HG02623 (cell line): ENCODE measurements at regions not wholly inside any gene's neighbourhood (a gene's known extent, or its start where the extent isn't known, plus 50 kb on each side); places are given as distances from the start of the nearest gene placed in this dataset.

Experiments used
- ATAC-seq: cut with Tn5 transposase; IDR thresholded peaks from one replicate; pipeline ENCODE4 v1.9.1; 2021; ENCODE audit warnings: moderate library complexity; ENCODE audit not compliant: unreplicated experiment

DNA sequence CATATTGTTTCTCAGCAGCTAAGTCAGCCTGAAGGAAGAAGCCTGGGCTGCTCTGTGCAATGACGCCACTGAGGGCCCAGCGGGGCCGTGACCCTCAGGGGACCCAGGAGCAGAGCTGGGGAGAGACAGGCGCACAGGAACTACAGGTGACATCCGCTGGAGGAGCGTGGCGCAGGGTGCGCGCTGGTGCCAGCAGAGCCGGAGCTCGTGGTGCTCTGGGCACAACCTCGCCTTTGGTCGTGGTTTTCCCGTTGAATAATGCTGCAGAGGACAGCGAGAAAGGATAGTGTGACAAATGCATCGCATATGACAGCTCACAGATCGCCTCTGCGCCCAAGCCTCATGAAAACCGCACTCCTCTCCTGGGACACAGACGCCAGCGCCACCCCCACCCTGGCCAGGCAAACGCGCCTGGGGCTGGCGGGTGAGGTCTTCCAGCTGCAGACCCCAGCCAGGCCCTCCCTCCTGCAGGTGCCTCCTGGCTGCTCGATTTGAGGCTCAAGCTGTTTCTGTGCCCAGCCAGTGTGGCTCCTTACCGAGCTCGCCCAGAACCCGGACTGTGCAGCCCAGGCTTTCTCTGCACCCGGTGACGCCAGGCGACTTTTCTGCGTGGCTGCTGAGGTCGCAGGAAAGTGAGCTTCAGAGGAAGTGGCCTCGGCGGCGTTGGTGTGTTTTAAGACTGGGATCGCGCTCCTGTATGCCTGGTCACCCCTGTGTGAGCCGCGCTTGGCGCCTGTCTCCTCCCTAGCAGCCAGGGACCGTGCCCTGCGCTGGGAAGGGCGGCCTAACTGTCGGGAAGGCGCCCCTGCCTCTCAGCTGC lies 583.1 kb upstream of the HS6ST1 start:
- no peak for ATAC-seq

DNA sequence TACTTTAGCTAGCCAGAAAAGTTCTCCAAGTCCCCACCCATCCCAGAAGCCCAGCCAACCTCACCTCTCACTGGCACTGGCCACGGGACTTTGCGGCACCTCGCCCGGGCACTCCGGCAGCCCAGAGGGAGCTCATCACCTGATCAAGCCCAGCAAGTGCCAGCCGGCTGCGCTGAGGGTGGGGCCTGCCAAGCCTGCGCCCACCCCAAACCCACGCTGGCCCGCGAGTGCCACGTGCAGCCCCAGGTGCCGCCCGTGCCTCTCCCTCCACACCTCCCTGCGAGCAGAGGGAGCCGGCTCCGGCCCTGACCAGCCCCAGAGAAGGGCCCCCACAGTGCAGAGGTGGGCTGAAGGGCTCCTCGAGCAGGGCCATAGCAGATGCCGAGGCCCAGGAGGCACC lies 585.0 kb upstream of the HS6ST1 start:
- no peak for ATAC-seq

DNA sequence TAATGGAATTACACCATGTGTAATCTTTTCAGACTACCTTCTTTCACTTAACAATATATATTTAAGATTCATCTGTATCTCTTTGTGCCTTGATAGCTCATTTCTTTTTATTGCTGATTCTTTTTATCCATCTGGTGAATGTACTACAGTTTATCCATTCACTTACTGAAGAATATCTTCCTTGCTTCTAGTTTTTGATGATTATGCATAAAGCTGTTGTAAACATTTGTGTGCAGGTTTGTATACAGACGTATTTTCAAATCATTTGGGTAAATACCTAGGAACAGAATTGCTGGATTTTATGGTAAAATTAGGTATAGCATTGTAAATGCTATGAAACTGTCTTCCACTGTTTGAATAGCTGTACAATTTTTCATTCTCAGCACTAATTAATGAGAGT lies 592.6 kb upstream of the HS6ST1 start:
- no peak for ATAC-seq

DNA sequence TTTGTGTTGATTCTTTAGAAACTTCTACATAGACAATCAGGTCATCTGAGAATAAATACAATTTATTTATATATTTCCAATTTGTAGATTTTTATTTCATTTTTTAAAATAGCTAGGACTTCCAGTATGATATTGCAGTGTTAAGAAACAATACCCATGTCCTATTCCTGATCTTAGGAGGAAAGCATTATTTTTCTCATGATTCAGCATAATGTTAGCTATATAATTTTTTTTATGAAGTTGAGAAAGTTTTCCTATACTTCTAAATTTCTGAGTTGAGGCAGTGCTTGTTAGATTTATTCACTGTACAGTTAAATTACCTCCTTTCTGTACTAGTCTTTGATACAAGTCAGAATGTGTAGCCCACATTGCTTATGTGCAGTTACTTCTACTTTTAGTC lies 595.7 kb upstream of the HS6ST1 start:
- no peak for ATAC-seq

DNA sequence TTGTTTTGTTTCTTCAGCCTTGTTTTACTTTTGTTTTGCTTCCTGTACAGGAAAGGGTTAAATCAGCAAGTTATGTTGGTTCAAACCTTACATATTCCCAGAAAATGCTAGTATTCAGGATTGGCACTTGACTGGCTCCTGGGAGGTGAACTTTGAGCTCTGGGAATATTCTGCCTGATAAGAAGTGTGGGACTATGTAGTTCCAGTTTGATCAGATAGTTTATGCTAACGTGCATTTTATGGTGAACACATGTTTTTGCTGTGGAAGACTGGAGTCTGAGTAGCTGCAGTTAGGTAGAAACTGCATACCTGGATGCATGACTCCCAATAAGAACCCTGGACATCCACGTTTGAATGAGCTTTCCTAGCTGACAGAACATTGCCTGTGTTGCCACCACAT lies 603.1 kb upstream of the HS6ST1 start:
- no peak for ATAC-seq

DNA sequence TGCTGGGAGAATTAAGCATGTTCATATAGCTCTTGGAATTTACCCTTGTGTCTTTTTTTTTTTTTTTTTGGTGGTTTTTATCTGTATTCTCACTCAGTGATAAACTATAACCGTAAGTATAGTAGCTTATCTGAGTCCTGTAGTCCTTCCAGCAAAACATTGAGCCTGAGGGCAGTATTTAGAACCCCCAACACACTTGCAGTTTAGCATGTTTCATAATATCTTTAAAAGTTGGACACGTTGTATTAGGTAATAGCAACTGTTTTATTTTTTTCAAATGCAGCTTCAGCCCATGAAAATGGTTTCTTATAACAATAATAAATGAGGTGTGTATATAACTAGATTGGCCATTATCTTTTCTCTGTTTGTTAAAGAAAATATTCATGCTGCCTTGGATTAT lies 603.5 kb upstream of the HS6ST1 start:
- no peak for ATAC-seq

DNA sequence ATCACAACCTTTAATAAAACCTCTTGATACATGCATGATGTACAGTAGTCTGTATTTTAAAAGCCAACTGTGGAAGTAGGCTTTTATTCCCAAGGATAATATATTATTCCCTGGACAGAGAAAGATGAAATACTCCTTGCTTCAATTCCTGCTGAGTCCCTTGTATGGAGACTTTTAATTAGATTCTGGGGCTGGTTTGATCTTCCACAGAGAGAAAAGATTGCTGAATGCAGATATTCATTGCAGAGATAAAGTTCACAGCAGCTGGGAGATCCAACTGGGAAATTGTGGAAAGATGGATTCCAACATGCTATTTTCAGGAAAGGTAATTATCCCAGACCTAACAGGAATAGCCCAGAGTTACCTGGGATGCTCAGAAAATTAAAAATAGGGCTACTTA lies 607.0 kb upstream of the HS6ST1 start:
- no peak for ATAC-seq

DNA sequence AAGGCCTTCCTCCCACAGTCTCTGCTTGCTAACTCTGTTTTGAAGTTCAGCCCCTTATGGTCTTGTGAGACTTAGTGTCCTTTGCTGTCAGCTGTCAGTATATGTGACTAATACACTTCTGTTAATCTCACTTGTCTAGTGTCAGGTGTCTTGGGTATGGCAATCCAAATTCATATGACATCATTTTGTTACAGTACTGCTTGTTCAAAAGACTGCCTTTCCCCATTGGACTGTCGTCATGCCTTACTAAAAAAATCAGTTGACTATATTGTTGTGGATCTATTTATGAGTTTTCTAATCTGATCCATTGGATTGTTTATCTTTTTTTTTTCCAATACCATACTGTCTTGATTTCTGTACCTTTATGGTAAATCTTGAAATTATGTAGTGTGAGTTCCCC lies 611.4 kb upstream of the HS6ST1 start:
- ATAC-seq, result no peak

DNA sequence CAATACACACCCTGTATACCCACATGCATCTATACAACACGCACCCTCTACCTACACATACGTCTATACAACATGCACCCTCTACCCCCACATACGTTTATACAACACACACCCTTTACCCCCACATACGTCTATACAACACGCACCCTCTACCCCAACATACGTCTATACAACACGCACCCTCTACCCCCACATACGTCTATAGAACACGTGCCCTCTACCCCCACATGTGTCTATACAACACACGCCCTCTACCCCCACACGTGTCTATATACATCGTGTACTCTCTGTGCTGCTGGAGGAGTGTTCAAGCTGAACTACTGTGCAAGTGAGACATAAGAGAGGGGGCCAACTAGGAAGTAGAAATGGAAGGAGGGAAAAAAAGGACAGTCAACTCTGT lies 621.7 kb upstream of the HS6ST1 start:
- no peak for ATAC-seq

DNA sequence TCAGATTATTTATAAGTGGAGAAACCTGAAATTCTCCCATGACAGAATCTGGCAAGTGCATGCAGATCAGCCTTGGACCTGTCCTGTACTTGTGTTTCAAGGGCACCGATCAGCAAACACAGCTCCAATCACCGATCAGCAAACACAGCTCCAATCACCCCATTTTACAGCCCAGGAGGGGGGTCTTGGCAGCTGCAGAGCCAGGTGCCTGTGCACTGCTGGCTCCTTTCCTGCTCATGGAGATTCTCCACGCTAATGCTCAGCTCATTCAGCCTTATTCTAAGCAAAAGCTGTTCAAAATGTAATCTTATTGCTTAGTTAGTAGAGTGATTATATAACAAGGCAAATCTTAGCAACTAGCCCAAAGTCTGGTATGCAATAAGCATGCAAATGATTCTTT lies 623.1 kb upstream of the HS6ST1 start:
- ATAC-seq, result no peak

DNA sequence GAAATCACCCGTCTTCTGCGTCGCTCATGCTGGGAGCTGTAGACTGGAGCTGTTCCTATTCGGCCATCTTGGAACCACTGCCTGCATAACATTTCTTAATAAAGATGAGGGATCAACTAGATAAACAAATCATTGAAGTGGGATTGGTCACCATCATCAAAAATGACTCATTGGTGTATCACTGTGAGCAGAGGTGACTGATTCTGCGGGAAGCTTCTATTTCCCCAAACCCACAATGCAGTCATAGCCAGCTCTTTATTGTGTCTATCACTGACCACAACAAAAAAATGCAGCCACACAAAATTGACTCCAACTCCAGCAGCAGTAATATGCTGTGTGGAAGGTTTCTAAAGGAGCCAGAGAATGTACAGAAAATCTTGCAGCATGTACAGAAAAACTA lies 630.7 kb upstream of the HS6ST1 start:
- ATAC-seq, result no peak

DNA sequence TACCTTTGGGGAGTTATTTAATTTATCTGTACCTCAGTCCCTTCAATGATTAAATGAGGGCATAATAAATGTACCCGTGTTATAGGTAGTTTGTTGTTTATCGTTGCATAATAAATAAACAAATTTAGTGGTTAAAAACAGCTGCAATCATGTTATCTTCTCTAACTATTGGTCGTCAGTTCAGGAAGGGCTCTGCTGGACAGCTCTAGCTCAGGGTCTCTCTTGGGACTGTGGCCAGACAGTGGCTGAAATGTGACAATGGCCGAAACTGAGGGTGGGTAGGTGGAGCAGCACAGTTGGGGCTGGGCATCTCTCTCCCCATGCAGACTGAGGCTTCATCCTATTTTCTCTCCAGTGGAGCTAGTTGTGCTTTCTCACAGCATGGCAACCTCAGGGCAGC lies 632.1 kb upstream of the HS6ST1 start:
- ATAC-seq, result no peak

DNA sequence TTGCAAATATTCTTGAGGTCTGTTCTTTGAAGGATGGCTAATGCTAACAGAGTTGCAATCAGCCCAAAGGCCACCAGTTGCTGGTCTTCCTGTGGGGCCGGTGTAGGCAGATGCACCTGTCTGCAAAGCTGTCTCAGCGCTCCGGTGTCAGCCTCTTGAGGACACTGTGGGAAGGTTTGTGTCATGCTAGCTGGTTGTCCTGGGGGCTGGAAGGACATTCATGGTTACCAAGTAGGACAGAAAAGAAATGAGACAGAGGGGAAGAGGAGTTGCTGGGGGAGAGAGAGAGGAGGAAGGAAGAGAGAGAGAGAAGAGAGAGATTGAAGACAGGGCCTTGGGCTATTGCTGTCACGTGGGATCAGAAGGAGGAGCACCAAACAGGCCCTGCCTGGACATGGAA lies 639.6 kb upstream of the HS6ST1 start:
- no peak for ATAC-seq

DNA sequence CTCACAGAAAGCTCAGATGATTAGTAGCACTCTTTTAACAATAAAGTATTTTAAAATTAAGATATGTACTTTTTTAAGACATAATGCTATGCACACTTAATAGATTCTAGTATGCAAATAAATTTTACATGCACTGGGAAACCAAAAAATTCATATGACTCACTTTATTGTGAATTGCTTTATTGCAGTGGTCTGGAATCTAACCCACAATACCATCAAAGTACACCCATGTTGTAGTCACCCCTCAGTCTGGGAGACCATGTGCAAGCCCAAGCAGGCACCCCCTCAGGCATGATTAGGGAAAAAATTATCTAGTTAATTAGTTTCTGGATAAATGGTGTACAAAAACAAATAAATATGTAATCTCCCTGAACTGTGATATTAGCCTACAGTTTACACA lies 649.0 kb upstream of the HS6ST1 start:
- ATAC-seq, result no peak

DNA sequence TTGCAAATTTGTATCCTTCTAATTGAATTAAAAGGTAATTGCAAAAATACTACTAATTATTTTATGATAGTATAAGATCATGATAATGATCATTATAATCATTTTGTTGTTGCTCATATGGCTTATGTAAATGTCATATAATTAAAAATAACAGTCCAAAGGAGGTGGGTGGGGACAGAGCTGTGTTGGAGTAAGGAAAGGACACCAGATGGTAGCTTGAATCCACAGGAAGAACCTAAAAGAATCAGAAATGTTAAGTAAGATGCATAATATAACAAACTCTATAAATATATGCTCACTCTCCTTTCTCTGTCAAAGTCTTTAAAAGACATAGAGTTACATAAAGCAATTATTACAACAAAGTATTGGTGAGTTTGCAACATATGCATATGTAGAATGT lies 650.7 kb upstream of the HS6ST1 start:
- no peak for ATAC-seq

DNA sequence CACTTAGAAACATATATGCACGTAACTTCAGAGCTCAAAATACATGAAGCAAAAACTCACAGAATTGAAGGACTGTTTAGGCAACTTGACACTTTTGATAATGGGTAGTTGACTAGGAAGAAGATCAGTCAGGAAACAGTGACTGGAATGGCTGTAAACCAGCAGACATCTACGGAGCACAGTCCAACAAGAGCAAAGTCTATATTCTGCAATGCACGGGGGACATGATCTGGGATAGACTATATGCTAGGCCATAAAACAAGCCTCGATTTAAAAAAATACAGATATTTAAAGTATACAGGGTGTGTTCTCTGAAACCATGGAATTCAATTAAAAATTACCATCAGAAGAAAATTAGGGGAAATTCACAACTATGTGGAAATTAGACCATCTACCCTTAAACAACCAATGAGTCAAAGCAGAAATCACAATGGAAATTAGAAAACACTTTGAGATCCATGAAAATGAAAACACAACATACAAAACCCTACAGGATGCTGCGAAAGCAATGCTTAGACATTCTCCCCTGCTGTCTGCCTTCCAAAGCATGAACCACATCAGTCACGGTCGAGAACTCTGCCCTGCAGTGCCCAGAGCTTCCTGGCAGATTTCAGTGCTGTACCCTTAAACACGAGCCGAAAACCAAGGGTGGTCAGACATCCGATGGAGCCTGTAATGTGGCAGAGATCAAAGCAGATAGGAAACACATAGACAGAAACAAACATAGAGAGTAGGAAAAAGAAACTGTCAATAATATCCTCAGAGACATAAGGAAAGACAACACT lies 651.9 kb upstream of the HS6ST1 start:
- ATAC-seq, result no peak

DNA sequence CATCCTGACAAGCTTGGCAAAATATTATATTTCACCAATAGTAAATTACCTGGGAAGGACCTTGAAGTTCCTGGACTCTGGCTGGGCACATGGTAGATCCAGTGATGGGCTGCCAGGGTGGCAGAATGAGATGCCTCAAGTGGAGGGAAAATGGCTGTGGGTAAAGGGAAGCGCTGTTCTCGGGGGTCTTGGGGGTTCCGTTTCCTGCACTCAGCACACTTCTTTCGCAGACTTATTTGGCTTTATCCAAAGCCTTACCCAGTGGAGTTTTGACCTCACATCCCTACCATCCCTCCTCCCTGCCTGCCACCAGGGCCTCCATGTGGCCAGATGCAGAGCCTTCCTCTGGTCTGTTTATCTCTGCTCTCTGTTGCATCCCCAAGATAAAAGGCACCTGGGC lies 654.9 kb upstream of the HS6ST1 start:
- no peak for ATAC-seq

DNA sequence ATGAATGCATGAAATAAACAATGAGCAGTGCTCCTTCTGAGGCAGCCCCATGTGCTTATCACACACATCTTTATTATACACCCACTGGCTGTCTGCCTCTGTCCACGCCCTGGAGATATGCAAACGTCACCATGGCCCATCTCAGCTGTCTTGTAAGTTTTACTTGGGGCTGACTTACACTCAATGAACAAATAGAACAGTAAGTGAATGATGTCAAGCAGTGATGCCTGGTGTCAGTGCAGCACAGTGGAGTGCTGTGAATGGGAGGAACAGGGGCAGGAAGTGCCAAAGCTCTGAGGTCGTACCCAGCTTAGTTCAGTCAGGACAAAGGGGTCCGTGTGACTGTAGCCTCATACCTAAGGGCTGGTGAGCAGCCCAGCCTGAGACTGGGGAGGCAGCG lies 659.5 kb upstream of the HS6ST1 start:
- ATAC-seq, result no peak

DNA sequence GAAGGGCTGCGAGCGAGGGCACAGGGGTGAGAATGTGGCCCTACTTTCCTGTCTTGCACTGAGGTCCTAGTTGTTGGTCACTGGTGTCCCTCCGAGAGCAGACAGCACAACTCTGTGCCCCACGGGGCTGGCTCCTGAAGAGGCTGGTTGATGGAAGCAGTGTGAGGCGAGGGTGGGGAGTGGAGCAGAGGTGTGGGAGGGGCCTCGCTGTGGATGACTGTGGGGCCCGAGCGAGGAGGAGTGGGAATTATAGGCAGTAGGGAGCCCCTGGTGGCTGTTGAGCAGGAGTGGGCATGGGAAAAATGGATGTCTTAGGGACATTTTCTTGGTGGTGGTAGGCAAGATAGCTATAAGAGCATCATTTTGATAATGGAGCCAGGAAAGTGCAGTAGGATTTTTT lies 660.5 kb upstream of the HS6ST1 start:
- no peak for ATAC-seq

DNA sequence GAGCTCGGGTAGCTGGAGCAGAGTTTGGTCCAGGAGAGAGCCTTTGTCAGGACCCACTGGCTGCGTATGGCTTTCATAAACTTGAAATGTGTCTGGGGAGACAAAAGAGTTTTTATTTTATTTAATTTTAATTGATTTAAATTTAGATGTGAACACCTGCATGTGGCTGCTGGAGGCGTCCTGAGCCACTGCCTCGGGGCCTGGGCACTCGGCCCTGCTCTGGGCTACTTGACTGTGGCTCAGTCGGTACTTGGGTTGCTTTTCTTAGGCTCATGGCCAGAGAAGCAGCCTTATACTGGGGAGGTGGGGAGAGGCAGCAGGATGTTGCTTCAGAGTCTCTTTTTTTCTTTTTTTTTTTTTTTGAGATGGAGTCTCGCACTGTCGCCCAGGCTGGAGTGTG lies 661.8 kb upstream of the HS6ST1 start:
- ATAC-seq, result no peak

DNA sequence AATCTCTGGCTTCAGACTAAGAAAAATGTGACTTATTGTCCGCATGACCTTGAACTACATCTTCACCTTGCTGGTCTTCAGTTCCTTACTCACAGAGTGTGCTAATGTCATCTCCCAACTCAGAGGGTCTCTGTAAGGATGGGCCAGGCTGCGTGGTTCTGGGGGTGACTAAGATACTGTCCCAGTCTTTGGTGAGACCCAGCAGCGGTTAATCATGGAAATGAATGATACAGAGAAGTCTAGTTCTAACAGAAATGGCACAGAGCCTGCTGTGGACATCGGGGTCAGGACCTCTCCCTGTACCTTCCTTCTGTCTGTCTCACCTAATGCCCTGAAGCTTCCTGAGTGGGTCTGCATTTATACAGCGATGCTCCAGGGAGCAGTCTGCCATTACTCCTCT lies 662.7 kb upstream of the HS6ST1 start:
- ATAC-seq, result no peak

DNA sequence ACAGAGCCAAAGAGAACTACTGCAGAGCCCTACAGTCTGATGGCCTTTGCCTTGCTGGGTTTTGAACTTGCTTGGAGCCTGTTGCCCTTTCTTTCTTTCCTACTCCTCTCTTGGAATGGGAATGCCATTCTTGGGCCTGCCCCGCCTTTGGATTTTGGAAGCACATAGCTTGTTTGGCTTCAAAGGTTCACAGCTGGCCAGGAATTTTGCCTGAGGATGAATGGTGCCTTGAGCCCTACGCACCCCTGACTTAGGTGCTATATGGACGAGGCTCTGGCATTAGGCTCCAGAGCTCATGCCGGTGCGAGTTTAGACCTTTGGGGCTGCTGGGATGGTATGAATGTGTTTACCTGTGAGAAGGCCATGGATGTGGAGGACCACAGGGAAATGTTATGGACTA lies 663.3 kb upstream of the HS6ST1 start:
- ATAC-seq, result no peak

DNA sequence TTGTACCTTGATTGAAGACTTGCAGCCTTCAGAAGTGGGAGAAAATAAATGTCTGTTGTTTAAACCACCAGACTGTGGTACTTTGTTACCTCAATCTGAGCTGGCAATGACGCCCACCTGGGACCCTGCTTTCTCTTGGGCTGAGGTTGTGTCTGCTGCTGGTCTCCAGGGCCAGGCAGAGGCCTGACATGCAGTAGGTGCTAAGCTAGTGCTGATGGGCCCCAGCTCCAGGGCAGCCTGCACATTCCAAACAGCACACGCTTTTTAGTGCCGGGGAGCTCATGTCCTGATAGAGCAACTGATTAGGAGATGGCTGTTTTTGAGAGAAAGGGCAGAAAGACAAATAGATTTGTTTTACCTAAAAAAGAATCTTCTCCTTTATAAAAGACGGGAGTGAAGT lies 664.0 kb upstream of the HS6ST1 start:
- ATAC-seq, result no peak
